Astrocyte (in vitro differentiated cells and primary cell): ENCODE measurements at regions not wholly inside any gene's neighbourhood (a gene's known extent, or its start where the extent isn't known, plus 50 kb on each side); places are given as distances from the start of the nearest gene placed in this dataset.

ENCODE experiments used
- DNase-seq: peaks from one replicate; pipeline ENCODE4 v3.0.0-alpha.2; 2010; ENCODE audit warnings: low read depth
- FAIRE-seq: peaks from 2 replicates; lab custom pipeline; 2011; peaks lifted over from hg19 to GRCh38; lab: Jason Lieb, UNC
- H2AFZ ChIP-seq: 2 replicates; pipeline ENCODE4 v1.6.0; 2012; ENCODE audit warnings: low read depth, low read length, inconsistent platforms
- H3K27ac ChIP-seq: 2 replicates; pipeline ENCODE4 v1.5.1; 2011; ENCODE audit warnings: low read depth, low read length, inconsistent platforms
- H3K27me3 ChIP-seq: 2 replicates; pipeline ENCODE4 v1.6.0; 2011; ENCODE audit warnings: low read length, inconsistent platforms; ENCODE audit not compliant: insufficient read depth
- H3K36me3 ChIP-seq: 2 replicates; pipeline ENCODE4 v1.5.1; 2011; ENCODE audit warnings: low read length, inconsistent platforms; ENCODE audit not compliant: insufficient read depth
- H3K4me1 ChIP-seq: 2 replicates; pipeline ENCODE4 v1.5.1; 2011; ENCODE audit warnings: low read length, inconsistent platforms; ENCODE audit not compliant: insufficient read depth
- H3K4me2 ChIP-seq: 2 replicates; pipeline ENCODE4 v1.6.0; 2012; ENCODE audit warnings: low read length, inconsistent platforms
- H3K4me3 ChIP-seq: 2 replicates; pipeline ENCODE4 v1.5.1; 2011; ENCODE audit warnings: low read depth, mild to moderate bottlenecking, low read length, inconsistent platforms; ENCODE audit not compliant: insufficient read depth
- H3K79me2 ChIP-seq: 2 replicates; pipeline ENCODE4 v1.6.0; 2012; ENCODE audit warnings: mild to moderate bottlenecking, low read length, inconsistent platforms; ENCODE audit not compliant: insufficient read depth
- H3K9ac ChIP-seq: 2 replicates; pipeline ENCODE4 v1.6.0; 2012; ENCODE audit warnings: mild to moderate bottlenecking, low read length, inconsistent platforms
- H3K9me3 ChIP-seq: 2 replicates; pipeline ENCODE4 v1.5.1; 2012; ENCODE audit warnings: low read depth, mild to moderate bottlenecking, low read length, inconsistent platforms; ENCODE audit not compliant: insufficient read depth
- H4K20me1 ChIP-seq: 2 replicates; pipeline ENCODE4 v1.6.0; 2012; ENCODE audit warnings: low read length, inconsistent platforms; ENCODE audit not compliant: insufficient read depth
- H3K27ac Mint-ChIP-seq: one replicate; pipeline ENCODE4 v1.8.0; 2021; ENCODE audit warnings: mild to moderate bottlenecking, mixed read lengths; ENCODE audit not compliant: unreplicated experiment
- H3K27me3 Mint-ChIP-seq: one replicate; pipeline ENCODE4 v1.8.0; 2021; ENCODE audit warnings: low read depth, mixed read lengths; ENCODE audit not compliant: unreplicated experiment
- H3K36me3 Mint-ChIP-seq: one replicate; pipeline ENCODE4 v1.8.0; 2021; ENCODE audit warnings: low read depth, mixed read lengths; ENCODE audit not compliant: unreplicated experiment
- H3K4me1 Mint-ChIP-seq: one replicate; pipeline ENCODE4 v1.8.0; 2021; ENCODE audit warnings: low read depth, mixed read lengths; ENCODE audit not compliant: unreplicated experiment
- H3K4me3 Mint-ChIP-seq: one replicate; pipeline ENCODE4 v1.8.0; 2021; ENCODE audit warnings: mild to moderate bottlenecking, moderate library complexity, mixed read lengths; ENCODE audit not compliant: unreplicated experiment
- H3K9me3 Mint-ChIP-seq: one replicate; pipeline ENCODE4 v1.8.0; 2021; ENCODE audit warnings: mild to moderate bottlenecking, mixed read lengths; ENCODE audit not compliant: unreplicated experiment
- EZH2 ChIP-seq: IDR thresholded peaks from 2 replicates; pipeline ENCODE4 v1.6.1; 2012; ENCODE audit warnings: mild to moderate bottlenecking, low read length, inconsistent platforms; ENCODE audit not compliant: insufficient read depth
- TF ChIP-seq, protein P1 (sequence below): IDR thresholded peaks from 2 replicates; pipeline ENCODE4 v1.5.1; 2011; ENCODE audit warnings: low read depth, mild to moderate bottlenecking, inconsistent platforms, low read length, moderate library complexity; ENCODE audit not compliant: insufficient read depth

DNA sequence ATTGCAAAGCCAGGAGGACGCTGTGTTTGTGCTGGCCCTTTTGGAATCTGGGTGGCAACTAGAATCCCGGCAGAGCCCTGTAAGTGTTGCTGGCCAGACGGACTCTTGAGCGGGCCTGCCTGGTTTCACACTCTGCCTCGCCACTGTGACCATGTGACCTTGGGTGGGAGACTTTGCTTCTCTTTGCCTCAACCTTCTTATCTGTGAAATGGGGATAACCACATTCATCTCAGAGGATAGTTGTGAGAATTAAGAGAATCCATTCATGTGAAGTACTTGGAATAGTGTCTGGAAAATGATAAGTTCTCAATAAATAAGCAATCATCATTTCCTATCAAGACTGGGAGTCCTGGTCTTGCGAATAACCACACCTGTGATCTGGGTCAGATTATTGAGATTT is 105.6 kb downstream of the LIPG start:
- no peak for DNase-seq
- peaks cover 18% of the 10 kb centered on the region for H3K27me3 ChIP-seq
- H3K27ac ChIP-seq: no peak overlapping the region
- Mint-ChIP-seq H3K36me3 (peaks cover 3% of the 10 kb centered on the region), H3K27me3 (peaks cover 8% of the 10 kb centered on the region), H3K4me1 (peaks cover 26% of the 10 kb centered on the region), H3K9me3 (peaks cover 4% of the 10 kb centered on the region), H3K4me3 (no peak overlapping the region), H3K27ac (no peak overlapping the region)
- H3K9me3 ChIP-seq: no peaks in the 10 kb centered on the region
- H2AFZ ChIP-seq: no peak overlapping the region
- no peak for FAIRE-seq
- no peak for TF ChIP-seq EZH2
- TF ChIP-seq, protein P1, sequence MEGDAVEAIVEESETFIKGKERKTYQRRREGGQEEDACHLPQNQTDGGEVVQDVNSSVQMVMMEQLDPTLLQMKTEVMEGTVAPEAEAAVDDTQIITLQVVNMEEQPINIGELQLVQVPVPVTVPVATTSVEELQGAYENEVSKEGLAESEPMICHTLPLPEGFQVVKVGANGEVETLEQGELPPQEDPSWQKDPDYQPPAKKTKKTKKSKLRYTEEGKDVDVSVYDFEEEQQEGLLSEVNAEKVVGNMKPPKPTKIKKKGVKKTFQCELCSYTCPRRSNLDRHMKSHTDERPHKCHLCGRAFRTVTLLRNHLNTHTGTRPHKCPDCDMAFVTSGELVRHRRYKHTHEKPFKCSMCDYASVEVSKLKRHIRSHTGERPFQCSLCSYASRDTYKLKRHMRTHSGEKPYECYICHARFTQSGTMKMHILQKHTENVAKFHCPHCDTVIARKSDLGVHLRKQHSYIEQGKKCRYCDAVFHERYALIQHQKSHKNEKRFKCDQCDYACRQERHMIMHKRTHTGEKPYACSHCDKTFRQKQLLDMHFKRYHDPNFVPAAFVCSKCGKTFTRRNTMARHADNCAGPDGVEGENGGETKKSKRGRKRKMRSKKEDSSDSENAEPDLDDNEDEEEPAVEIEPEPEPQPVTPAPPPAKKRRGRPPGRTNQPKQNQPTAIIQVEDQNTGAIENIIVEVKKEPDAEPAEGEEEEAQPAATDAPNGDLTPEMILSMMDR: no peak
- no peak overlapping the region for H3K9ac ChIP-seq
- peaks cover 14% of the 10 kb centered on the region for H3K4me1 ChIP-seq
- H3K79me2 ChIP-seq: no peaks in the 10 kb centered on the region
- no peak overlapping the region for H3K4me2 ChIP-seq
- no peaks in the 10 kb centered on the region for H3K36me3 ChIP-seq
- no peaks in the 10 kb centered on the region for H4K20me1 ChIP-seq
- H3K4me3 ChIP-seq: no peak overlapping the region

DNA sequence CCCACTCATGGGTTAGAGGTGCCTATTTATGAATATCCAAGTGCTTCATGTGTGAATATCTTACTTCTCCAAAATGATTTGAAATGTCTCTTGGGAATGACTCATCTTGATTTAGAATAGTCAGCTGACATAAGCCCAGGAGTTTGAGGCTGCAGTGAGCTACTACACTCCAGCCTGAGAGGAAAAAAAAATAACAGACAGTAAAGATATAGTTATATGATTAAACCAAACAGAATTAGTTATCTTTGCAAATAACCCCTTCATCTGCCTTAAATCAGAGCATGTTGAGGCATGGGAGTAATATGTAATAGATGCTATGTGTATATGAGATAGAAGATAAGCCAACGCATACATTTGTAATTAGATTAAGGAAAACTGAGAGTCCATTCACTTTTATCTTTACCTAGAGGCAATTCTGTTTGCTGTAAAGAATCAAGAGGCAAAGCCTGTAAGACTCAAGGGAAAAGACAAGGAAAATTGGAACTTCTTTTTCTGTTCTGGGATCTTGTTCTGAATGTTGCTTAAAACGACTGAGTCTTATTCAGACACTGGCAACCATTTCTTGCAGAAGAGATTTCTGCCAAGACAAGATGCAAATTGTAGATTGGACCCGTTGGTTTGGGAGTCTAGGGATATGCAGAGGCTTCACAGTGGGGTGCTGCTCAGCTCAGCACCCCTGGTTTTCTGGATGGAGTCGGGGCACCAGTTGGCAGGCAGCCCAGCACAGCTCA is 104.4 kb downstream of the LIPG start:
- FAIRE-seq (peak; percentile 9), DNase-seq (peak; percentile 53)
- Mint-ChIP-seq H3K4me3 (no peak overlapping the region), H3K4me1 (peaks cover 26% of the 10 kb centered on the region), H3K27me3 (peaks cover 10% of the 10 kb centered on the region), H3K9me3 (peaks cover 4% of the 10 kb centered on the region), H3K27ac (peak overlapping the region; percentile 8), H3K36me3 (peaks cover 3% of the 10 kb centered on the region)
- Histone ChIP-seq H3K4me3 (no peak overlapping the region), H4K20me1 (no peaks in the 10 kb centered on the region), H3K4me2 (no peak overlapping the region), H3K9me3 (no peaks in the 10 kb centered on the region), H2AFZ (no peak overlapping the region), H3K36me3 (no peaks in the 10 kb centered on the region), H3K79me2 (no peaks in the 10 kb centered on the region), H3K27ac (no peak overlapping the region), H3K9ac (no peak overlapping the region), H3K4me1 (peaks cover 14% of the 10 kb centered on the region), H3K27me3 (peaks cover 17% of the 10 kb centered on the region)
- no peak for TF ChIP-seq EZH2
- TF ChIP-seq, protein P1: no peak
